Gastrocnemius medialis (tissue), 4 donors: ENCODE measurements at regions not wholly inside any gene's neighbourhood (a gene's known extent, or its start where the extent isn't known, plus 50 kb on each side); places are given as distances from the start of the nearest gene placed in this dataset.

Experiments used
- ATAC-seq, 2 donors: fragments of 150-250 bp; one replicate each; pipeline ENCODE4 v1.9.1; 2016
- DNase-seq, 2 donors: peaks; one replicate each; pipeline ENCODE4 v3.0.0-alpha.2; 2019
- H3K27ac ChIP-seq, 4 donors: fragments of 200-600 bp; sonication (generic); 1 replicate in 1 of 4; 2 replicates in 3 of 4; pipeline ENCODE4 v1.5.1; 2016 to 2018; ENCODE audit warnings: mild to moderate bottlenecking in 2 of 4, moderate library complexity in 1 of 4
- H3K27me3 ChIP-seq, 3 donors: fragments of 200-600 bp; sonication (generic) in 2 of 3; 1 replicate in 1 of 3; 2 replicates in 2 of 3; pipeline versions ENCODE4 v1.5.1 to v1.6.0; 2016 to 2019; ENCODE audit warnings: mild to moderate bottlenecking in 1 of 3, moderate library complexity in 1 of 3
- H3K36me3 ChIP-seq, 2 donors: fragments of 200-600 bp; sonication (generic) in 1 of 2; one replicate each; pipeline ENCODE4 v1.5.1; 2017 to 2018
- H3K4me1 ChIP-seq, 2 donors: fragments of 200-600 bp; sonication (generic) in 1 of 2; one replicate each; pipeline ENCODE4 v1.5.1; 2016 to 2017; ENCODE audit warnings: mild to moderate bottlenecking in 2 of 2
- H3K4me3 ChIP-seq, 4 donors: fragments of 200-600 bp; sonication (generic) in 3 of 4; 1 replicate in 1 of 4; 2 replicates in 3 of 4; pipeline ENCODE4 v1.5.1; 2016 to 2019; ENCODE audit warnings: mild to moderate bottlenecking in 2 of 4
- H3K9me3 ChIP-seq, 3 donors: fragments of 200-600 bp; sonication (generic) in 2 of 3; 1 replicate in 1 of 3; 2 replicates in 2 of 3; pipeline ENCODE4 v1.5.1; 2016 to 2019
- CTCF ChIP-seq, 5 experiments: fragments of 450-650 bp in 3 of 5; fragments of 200-600 bp in 2 of 5; sonication (generic) in 2 of 5; IDR thresholded peaks in 4 of 5; conservative IDR thresholded peaks in 1 of 5; 1 replicate in 4 of 5; 2 replicates in 1 of 5; pipeline ENCODE4 v1.5.1; 2016 to 2019; ENCODE audit warnings: antibody characterized with exemption in 5 of 5, mild to moderate bottlenecking in 3 of 5, moderate library complexity in 3 of 5
- POLR2A ChIP-seq, 2 donors: fragments of 450-650 bp; IDR thresholded peaks; one replicate each; pipeline ENCODE4 v1.6.1; 2017; ENCODE audit warnings: antibody characterized with exemption in 2 of 2, mild to moderate bottlenecking in 2 of 2, moderate library complexity in 2 of 2
- in situ Hi-C, 4 donors: fragments of 200-750 bp; cut with MboI; loops; one replicate each; pipeline versions ENCODE4 v1.15.0 to v1.8.0; 2017; ENCODE audit warnings: low sequenced_read_pairs in 4 of 4
- intact Hi-C: fragments of 100-400 bp; cut with DNase I; formaldehyde crosslinking; loops from one replicate; pipeline ENCODE4 v1.15.1; 2023; ENCODE audit warnings: low total_unique reads

GRCh38 chr6:155595284-155595683 is 139.6 kb upstream of the NOX3 start:
- Histone ChIP-seq H3K9me3 (no peaks in the 10 kb centered on the region), H3K27me3 (no peaks in the 10 kb centered on the region), H3K4me1 (no peaks in the 10 kb centered on the region), H3K4me3 (no peak overlapping the region), H3K36me3 (no peaks in the 10 kb centered on the region), H3K27ac (no peak overlapping the region)
- ATAC-seq (no peak), DNase-seq (no peak)
- in situ Hi-C loops (no loop called here), intact Hi-C loops (no loop called here)
- TF ChIP-seq POLR2A (IDR thresholded peaks at IDR 0.05) = no peak
- TF ChIP-seq CTCF (IDR thresholded peaks at IDR 0.05 in 4 of 5, conservative IDR thresholded peaks at IDR 0.05 in 1 of 5) = no peak

- H3K27ac ChIP-seq = no peak overlapping the region
- H3K36me3 ChIP-seq = no peaks in the 10 kb centered on the region
- no peak for ATAC-seq
Observed at GRCh38 chr6:155591741-155592140, 136.1 kb upstream of the NOX3 start.

GRCh38 chr6:155589190-155589589 is 133.6 kb upstream of the NOX3 start:
- DNase-seq (no peak), ATAC-seq (no peak)
- in situ Hi-C loops (no loop called here), intact Hi-C loops (no loop called here)
- TF ChIP-seq POLR2A (IDR thresholded peaks at IDR 0.05) (no peak), CTCF (IDR thresholded peaks at IDR 0.05 in 4 of 5, conservative IDR thresholded peaks at IDR 0.05 in 1 of 5) (no peak)
- no peak overlapping the region for H3K4me3 ChIP-seq
- no peaks in the 10 kb centered on the region for H3K4me1 ChIP-seq
- H3K27me3 ChIP-seq = no peaks in the 10 kb centered on the region
- H3K36me3 ChIP-seq = no peaks in the 10 kb centered on the region
- no peaks in the 10 kb centered on the region for H3K9me3 ChIP-seq
- no peak overlapping the region for H3K27ac ChIP-seq

More at GRCh38 chr6:155591741-155592140, 136.1 kb upstream of the NOX3 start:
- Histone ChIP-seq H3K9me3 (no peaks in the 10 kb centered on the region), H3K27me3 (no peaks in the 10 kb centered on the region), H3K4me1 (no peaks in the 10 kb centered on the region), H3K4me3 (no peak overlapping the region)
- TF ChIP-seq POLR2A (IDR thresholded peaks at IDR 0.05) (no peak), CTCF (IDR thresholded peaks at IDR 0.05 in 4 of 5, conservative IDR thresholded peaks at IDR 0.05 in 1 of 5) (no peak)
- in situ Hi-C loops (no loop called here), intact Hi-C loops (no loop called here)
- no peak for DNase-seq

GRCh38 chr6:155587817-155588216 is 132.2 kb upstream of the NOX3 start:
- H3K27me3 ChIP-seq = no peaks in the 10 kb centered on the region
- no peak overlapping the region for H3K27ac ChIP-seq
- ATAC-seq (no peak), DNase-seq (no peak)
- H3K36me3 ChIP-seq = no peaks in the 10 kb centered on the region
- intact Hi-C loops = no loop called here
- no peaks in the 10 kb centered on the region for H3K4me1 ChIP-seq
- H3K4me3 ChIP-seq = no peak overlapping the region
- in situ Hi-C loops = no loop called here
- TF ChIP-seq POLR2A (IDR thresholded peaks at IDR 0.05) = no peak
- TF ChIP-seq CTCF (IDR thresholded peaks at IDR 0.05 in 4 of 5, conservative IDR thresholded peaks at IDR 0.05 in 1 of 5) = no peak
- H3K9me3 ChIP-seq = no peaks in the 10 kb centered on the region

GRCh38 chr6:155586090-155586489 is 130.5 kb upstream of the NOX3 start:
- no peaks in the 10 kb centered on the region for H3K36me3 ChIP-seq
- H3K27me3 ChIP-seq = no peaks in the 10 kb centered on the region
- no peaks in the 10 kb centered on the region for H3K9me3 ChIP-seq
- no peaks in the 10 kb centered on the region for H3K4me1 ChIP-seq
- no peak overlapping the region for H3K4me3 ChIP-seq
- TF ChIP-seq POLR2A (IDR thresholded peaks at IDR 0.05) = no peak
- TF ChIP-seq CTCF (IDR thresholded peaks at IDR 0.05 in 4 of 5, conservative IDR thresholded peaks at IDR 0.05 in 1 of 5) = no peak
- ATAC-seq = no peak
- intact Hi-C loops (no loop called here), in situ Hi-C loops (no loop called here)
- H3K27ac ChIP-seq = no peak overlapping the region
- no peak for DNase-seq
